PC-9 (cell line): ENCODE measurements at regions not wholly inside any gene's neighbourhood (a gene's known extent, or its start where the extent isn't known, plus 50 kb on each side); places are given as distances from the start of the nearest gene placed in this dataset.

ENCODE experiments used
- EZH2 ChIP-seq: fragments of 200-600 bp; sonication (generic); IDR thresholded peaks from 2 replicates; pipeline ENCODE4 v1.8.0; 2017; ENCODE audit warnings: antibody characterized with exemption, low read depth
- TF ChIP-seq, protein P1 (sequence below): fragments of 200-600 bp; sonication (generic); conservative IDR thresholded peaks from 2 replicates; pipeline ENCODE4 v1.6.1; 2017; ENCODE audit warnings: mixed run types, antibody characterized with exemption, mild to moderate bottlenecking, moderate library complexity

DNA sequence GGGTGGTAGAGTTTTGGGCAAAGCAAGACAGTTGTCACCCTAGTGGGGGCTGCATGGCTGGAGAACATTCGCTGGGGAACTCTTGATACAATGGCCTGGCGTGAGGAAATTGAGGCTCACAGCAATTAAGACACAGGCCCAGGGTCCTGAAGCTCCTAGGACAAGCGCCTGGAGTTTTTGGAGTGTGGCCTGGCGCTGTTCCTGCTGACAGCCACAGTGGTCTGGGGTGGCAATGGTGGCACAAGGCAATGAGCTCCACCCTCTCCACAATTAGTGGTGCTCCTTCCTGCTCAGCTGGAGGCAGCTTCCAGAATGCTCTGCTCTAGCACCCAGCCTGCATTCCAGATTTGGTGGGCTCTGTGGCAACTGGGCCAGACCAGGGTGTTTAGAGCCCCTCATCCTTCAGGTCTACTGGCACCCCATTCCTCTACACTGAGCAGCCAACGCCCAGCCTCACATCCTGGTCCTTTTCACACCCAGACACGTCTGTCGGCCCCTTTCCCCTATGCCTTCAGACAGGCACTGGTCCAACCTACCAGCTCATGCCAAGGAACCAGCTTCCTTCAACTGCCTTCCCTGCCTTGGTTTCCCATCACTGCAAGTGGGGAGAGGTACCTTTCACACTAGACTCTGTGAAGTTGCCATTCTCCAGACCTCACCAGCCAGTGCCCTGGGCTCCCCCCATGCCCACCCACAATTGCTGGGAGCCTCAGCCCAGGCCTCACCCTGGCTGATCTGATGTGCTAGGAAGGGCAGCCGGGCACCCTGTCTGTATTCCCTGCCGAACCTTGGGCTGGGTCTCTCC, 138.1 kb upstream of the COL5A1 start:
- no peak for TF ChIP-seq EZH2
- TF ChIP-seq, protein P1, sequence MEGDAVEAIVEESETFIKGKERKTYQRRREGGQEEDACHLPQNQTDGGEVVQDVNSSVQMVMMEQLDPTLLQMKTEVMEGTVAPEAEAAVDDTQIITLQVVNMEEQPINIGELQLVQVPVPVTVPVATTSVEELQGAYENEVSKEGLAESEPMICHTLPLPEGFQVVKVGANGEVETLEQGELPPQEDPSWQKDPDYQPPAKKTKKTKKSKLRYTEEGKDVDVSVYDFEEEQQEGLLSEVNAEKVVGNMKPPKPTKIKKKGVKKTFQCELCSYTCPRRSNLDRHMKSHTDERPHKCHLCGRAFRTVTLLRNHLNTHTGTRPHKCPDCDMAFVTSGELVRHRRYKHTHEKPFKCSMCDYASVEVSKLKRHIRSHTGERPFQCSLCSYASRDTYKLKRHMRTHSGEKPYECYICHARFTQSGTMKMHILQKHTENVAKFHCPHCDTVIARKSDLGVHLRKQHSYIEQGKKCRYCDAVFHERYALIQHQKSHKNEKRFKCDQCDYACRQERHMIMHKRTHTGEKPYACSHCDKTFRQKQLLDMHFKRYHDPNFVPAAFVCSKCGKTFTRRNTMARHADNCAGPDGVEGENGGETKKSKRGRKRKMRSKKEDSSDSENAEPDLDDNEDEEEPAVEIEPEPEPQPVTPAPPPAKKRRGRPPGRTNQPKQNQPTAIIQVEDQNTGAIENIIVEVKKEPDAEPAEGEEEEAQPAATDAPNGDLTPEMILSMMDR = no peak
